ENCODE measurements at regions not wholly inside any gene's neighbourhood (a gene's known extent, or its start where the extent isn't known, plus 50 kb on each side); places are given as distances from the start of the nearest gene placed in this dataset.

GRCh38 chr9:93827545-93828330 lies 127.4 kb downstream of the BARX1 start (continued):
- TF ChIP-seq ZNF256 (CRISPR knock-in tag; conservative IDR thresholded peaks at IDR 0.05) (no peak), GZF1 (CRISPR knock-in tag; IDR thresholded peaks at IDR 0.05) (no peak), ZNF784 (CRISPR knock-in tag; IDR thresholded peaks at IDR 0.05; ENCODE audit: borderline replicate concordance) (0 out of 2 replicates have a peak, but pooled peaks have one; percentile 17), EEA1 (CRISPR knock-in tag; IDR thresholded peaks at IDR 0.05; ENCODE audit: borderline replicate concordance) (no peak), YEATS2 (CRISPR knock-in tag; IDR thresholded peaks at IDR 0.05; ENCODE audit: borderline replicate concordance) (no peak), USF2 (IDR thresholded peaks at IDR 0.05; ENCODE audit: low read depth, low read length) (no peak), USF2 (CRISPR knock-in tag; IDR thresholded peaks at IDR 0.05; ENCODE audit: borderline replicate concordance) (no peak), STAT5B (CRISPR knock-in tag; IDR thresholded peaks at IDR 0.05) (no peak), ZSCAN20 (CRISPR knock-in tag; IDR thresholded peaks at IDR 0.05; ENCODE audit: borderline replicate concordance) (no peak), KDM5B (CRISPR knock-in tag; IDR thresholded peaks at IDR 0.05; ENCODE audit: borderline replicate concordance) (peak; percentile 27; the same call in 1 of the 2 replicates), ZNF552 (CRISPR knock-in tag; IDR thresholded peaks at IDR 0.05; ENCODE audit: borderline replicate concordance) (no peak), MIER2 (CRISPR knock-in tag; IDR thresholded peaks at IDR 0.05) (no peak), IKZF5 (CRISPR knock-in tag; IDR thresholded peaks at IDR 0.05) (no peak), ZNF761 (CRISPR knock-in tag; conservative IDR thresholded peaks at IDR 0.05) (no peak), TCF7L2 (IDR thresholded peaks at IDR 0.05; ENCODE audit: low read depth, low read length) (no peak), ETV6 (CRISPR knock-in tag; conservative IDR thresholded peaks at IDR 0.05) (no peak)
- TF ChIP-seq, protein P1, sequence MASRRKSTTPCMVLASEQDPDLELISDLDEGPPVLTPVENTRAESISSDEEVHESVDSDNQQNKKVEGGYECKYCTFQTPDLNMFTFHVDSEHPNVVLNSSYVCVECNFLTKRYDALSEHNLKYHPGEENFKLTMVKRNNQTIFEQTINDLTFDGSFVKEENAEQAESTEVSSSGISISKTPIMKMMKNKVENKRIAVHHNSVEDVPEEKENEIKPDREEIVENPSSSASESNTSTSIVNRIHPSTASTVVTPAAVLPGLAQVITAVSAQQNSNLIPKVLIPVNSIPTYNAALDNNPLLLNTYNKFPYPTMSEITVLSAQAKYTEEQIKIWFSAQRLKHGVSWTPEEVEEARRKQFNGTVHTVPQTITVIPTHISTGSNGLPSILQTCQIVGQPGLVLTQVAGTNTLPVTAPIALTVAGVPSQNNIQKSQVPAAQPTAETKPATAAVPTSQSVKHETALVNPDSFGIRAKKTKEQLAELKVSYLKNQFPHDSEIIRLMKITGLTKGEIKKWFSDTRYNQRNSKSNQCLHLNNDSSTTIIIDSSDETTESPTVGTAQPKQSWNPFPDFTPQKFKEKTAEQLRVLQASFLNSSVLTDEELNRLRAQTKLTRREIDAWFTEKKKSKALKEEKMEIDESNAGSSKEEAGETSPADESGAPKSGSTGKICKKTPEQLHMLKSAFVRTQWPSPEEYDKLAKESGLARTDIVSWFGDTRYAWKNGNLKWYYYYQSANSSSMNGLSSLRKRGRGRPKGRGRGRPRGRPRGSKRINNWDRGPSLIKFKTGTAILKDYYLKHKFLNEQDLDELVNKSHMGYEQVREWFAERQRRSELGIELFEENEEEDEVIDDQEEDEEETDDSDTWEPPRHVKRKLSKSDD (CRISPR knock-in tag; IDR thresholded peaks at IDR 0.05; ENCODE audit: low read depth) = no peak
- TF ChIP-seq, protein P2, sequence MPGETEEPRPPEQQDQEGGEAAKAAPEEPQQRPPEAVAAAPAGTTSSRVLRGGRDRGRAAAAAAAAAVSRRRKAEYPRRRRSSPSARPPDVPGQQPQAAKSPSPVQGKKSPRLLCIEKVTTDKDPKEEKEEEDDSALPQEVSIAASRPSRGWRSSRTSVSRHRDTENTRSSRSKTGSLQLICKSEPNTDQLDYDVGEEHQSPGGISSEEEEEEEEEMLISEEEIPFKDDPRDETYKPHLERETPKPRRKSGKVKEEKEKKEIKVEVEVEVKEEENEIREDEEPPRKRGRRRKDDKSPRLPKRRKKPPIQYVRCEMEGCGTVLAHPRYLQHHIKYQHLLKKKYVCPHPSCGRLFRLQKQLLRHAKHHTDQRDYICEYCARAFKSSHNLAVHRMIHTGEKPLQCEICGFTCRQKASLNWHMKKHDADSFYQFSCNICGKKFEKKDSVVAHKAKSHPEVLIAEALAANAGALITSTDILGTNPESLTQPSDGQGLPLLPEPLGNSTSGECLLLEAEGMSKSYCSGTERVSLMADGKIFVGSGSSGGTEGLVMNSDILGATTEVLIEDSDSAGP (CRISPR knock-in tag; IDR thresholded peaks at IDR 0.05; ENCODE audit: borderline replicate concordance) = no peak; the same call in 1 of the 2 replicates
- TF ChIP-seq, protein P3, sequence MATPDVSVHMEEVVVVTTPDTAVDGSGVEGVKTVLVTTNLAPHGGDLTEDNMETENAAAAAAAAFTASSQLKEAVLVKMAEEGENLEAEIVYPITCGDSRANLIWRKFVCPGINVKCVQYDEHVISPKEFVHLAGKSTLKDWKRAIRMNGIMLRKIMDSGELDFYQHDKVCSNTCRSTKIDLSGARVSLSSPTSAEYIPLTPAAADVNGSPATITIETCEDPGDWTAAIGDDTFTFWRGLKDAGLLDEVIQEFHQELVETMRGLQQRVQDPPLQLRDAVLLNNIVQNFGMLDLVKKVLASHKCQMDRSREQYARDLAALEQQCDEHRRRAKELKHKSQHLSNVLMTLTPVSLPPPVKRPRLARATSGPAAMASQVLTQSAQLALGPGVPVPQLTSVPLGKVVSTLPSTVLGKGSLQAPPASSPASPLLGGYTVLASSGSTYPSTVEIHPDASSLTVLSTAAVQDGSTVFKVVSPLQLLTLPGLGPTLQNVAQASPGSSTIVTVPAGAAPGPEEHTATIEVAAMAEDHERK (CRISPR knock-in tag; IDR thresholded peaks at IDR 0.05; ENCODE audit: low read depth) = no peak

Data from HepG2 (cell line).